ENCODE measurements at regions not wholly inside any gene's neighbourhood (a gene's known extent, or its start where the extent isn't known, plus 50 kb on each side); places are given as distances from the start of the nearest gene placed in this dataset.

- TF ChIP-seq CTCF (IDR thresholded peaks at IDR 0.05) = no peak
- TF ChIP-seq POLR2A (IDR thresholded peaks at IDR 0.05) = no peak
Measured at GRCh38 chr7:159321278-159321677, 176.6 kb upstream of the VIPR2 start.

Measured in esophagus squamous epithelium (tissue), 4 donors.